ENCODE measurements at regions not wholly inside any gene's neighbourhood (a gene's known extent, or its start where the extent isn't known, plus 50 kb on each side); places are given as distances from the start of the nearest gene placed in this dataset.

- peaks cover 20% of the 10 kb centered on the region for H3K36me3 Mint-ChIP-seq (ENCODE audit: insufficient read depth, unreplicated experiment)
- no peaks in the 10 kb centered on the region for H3K9me3 ChIP-seq
- no TSS peak for BruUV-seq (replicated peaks)
- no peaks in the 10 kb centered on the region for H3K9me3 Mint-ChIP-seq (ENCODE audit: unreplicated experiment)
- H3K4me3 Mint-ChIP-seq (ENCODE audit: unreplicated experiment) = no peak overlapping the region
- H3K27me3 Mint-ChIP-seq (ENCODE audit: insufficient read depth, unreplicated experiment) = no peaks in the 10 kb centered on the region
- no peaks in the 10 kb centered on the region for H3K36me3 ChIP-seq (ENCODE audit: control insufficient read depth, insufficient read depth, low read length)
- peaks cover 6% of the 10 kb centered on the region for H3K4me1 Mint-ChIP-seq (ENCODE audit: low read depth, unreplicated experiment)
- intact Hi-C loops (cut with micrococcal nuclease; ENCODE audit: unreplicated experiment) = no loop called here
- H3K27me3 ChIP-seq (replicated peaks; ENCODE audit: control insufficient read depth, insufficient read depth, low read length) = no peaks in the 10 kb centered on the region
- no peak overlapping the region for H3K27ac Mint-ChIP-seq (ENCODE audit: unreplicated experiment)
- CTCF ChIA-PET = no interaction called here
- H3K4me3 ChIP-seq (ENCODE audit: low read depth, low read length) = no peak overlapping the region
- TF ChIP-seq CTCF (IDR thresholded peaks at IDR 0.05; ENCODE audit: insufficient read depth in 1 of 2, low read depth in 1 of 2, low read length in 1 of 2, severe bottlenecking in 1 of 2, unreplicated experiment in 1 of 2) = no peak
- peak in 1 of 2 experiments; percentile 21 for DNase-seq
- POLR2A ChIA-PET = no interaction called here
- no peaks in the 10 kb centered on the region for H3K4me1 ChIP-seq
Observed at GRCh38 chr11:70525466-70525865, 127.1 kb downstream of the CTTN start.

- Histone ChIP-seq H3K36me3 (ENCODE audit: control insufficient read depth, insufficient read depth, low read length) (no peaks in the 10 kb centered on the region), H3K9me3 (no peaks in the 10 kb centered on the region), H3K27me3 (replicated peaks; ENCODE audit: control insufficient read depth, insufficient read depth, low read length) (no peaks in the 10 kb centered on the region), H3K4me3 (ENCODE audit: low read depth, low read length) (no peak overlapping the region), H3K4me1 (no peaks in the 10 kb centered on the region)
- no TSS peak for BruUV-seq (replicated peaks)
- H3K4me3 Mint-ChIP-seq (ENCODE audit: unreplicated experiment) = no peak overlapping the region
- ChIA-PET CTCF (no interaction called here), POLR2A (no interaction called here)
- H3K27me3 Mint-ChIP-seq (ENCODE audit: insufficient read depth, unreplicated experiment) = no peaks in the 10 kb centered on the region
- peaks cover 20% of the 10 kb centered on the region for H3K36me3 Mint-ChIP-seq (ENCODE audit: insufficient read depth, unreplicated experiment)
- no peaks in the 10 kb centered on the region for H3K4me1 Mint-ChIP-seq (ENCODE audit: low read depth, unreplicated experiment)
- intact Hi-C loops (cut with micrococcal nuclease; ENCODE audit: unreplicated experiment) = no loop called here
- no peaks in the 10 kb centered on the region for H3K9me3 Mint-ChIP-seq (ENCODE audit: unreplicated experiment)
- no peak for TF ChIP-seq CTCF (IDR thresholded peaks at IDR 0.05; ENCODE audit: insufficient read depth in 1 of 2, low read depth in 1 of 2, low read length in 1 of 2, severe bottlenecking in 1 of 2, unreplicated experiment in 1 of 2)
- H3K27ac Mint-ChIP-seq (ENCODE audit: unreplicated experiment) = no peak overlapping the region
- peak in 1 of 2 experiments; percentile 34 for DNase-seq
Observed at GRCh38 chr11:70526116-70527045, 128.1 kb downstream of the CTTN start.

DNA sequence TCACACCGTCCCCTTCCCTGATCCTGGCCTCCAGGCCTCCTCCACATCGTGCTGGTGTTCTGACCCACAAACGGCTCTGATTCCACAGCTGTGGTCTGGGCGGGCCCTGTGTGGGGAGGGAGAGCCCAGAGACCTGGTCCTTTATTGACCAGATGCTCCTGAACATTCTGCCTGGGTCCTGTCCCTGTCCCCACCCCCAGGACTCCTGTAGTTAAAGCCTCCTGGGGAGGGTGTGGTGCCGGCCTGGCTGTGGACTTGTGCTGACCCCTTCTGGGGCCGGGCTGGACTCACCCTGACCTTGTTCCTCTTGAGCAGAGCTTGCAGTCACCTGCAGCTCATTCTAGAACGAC, 128.7 kb downstream of the CTTN start:
- no peak for TF ChIP-seq CTCF (IDR thresholded peaks at IDR 0.05; ENCODE audit: insufficient read depth in 1 of 2, low read depth in 1 of 2, low read length in 1 of 2, severe bottlenecking in 1 of 2, unreplicated experiment in 1 of 2)
- ChIA-PET POLR2A (no interaction called here), CTCF (interaction anchor here (0.6 kb wide), 1 partner anchor 171 kb away, joined by 3 read pairs; no protein-coding TSS in a partner anchor)
- Histone ChIP-seq H3K27me3 (replicated peaks; ENCODE audit: control insufficient read depth, insufficient read depth, low read length) (no peaks in the 10 kb centered on the region), H3K36me3 (ENCODE audit: control insufficient read depth, insufficient read depth, low read length) (no peaks in the 10 kb centered on the region), H3K9me3 (no peaks in the 10 kb centered on the region), H3K4me3 (ENCODE audit: low read depth, low read length) (no peak overlapping the region), H3K4me1 (no peaks in the 10 kb centered on the region)
- peaks cover 20% of the 10 kb centered on the region for H3K36me3 Mint-ChIP-seq (ENCODE audit: insufficient read depth, unreplicated experiment)
- no peak overlapping the region for H3K27ac Mint-ChIP-seq (ENCODE audit: unreplicated experiment)
- DNase-seq = no peak
- H3K4me1 Mint-ChIP-seq (ENCODE audit: low read depth, unreplicated experiment) = no peaks in the 10 kb centered on the region
- no peaks in the 10 kb centered on the region for H3K27me3 Mint-ChIP-seq (ENCODE audit: insufficient read depth, unreplicated experiment)
- intact Hi-C loops (cut with micrococcal nuclease; ENCODE audit: unreplicated experiment) = no loop called here
- H3K4me3 Mint-ChIP-seq (ENCODE audit: unreplicated experiment) = no peak overlapping the region
- no peaks in the 10 kb centered on the region for H3K9me3 Mint-ChIP-seq (ENCODE audit: unreplicated experiment)
- no TSS peak for BruUV-seq (replicated peaks)

Measured in Caco-2 (cell line).